MCF 10A (cell line): ENCODE measurements at regions not wholly inside any gene's neighbourhood (a gene's known extent, or its start where the extent isn't known, plus 50 kb on each side); places are given as distances from the start of the nearest gene placed in this dataset.

ENCODE experiments used
- BruUV-seq: library from RNA; stranded (reverse); fragments of 400-500 nt; replicated peaks from 2 replicates; lab custom pipeline; 2021; lab: Mats Ljungman, UMichigan
- CTCF ChIA-PET: fragments of 300-600 bp; sonication (Branson Sonifier 250); formaldehyde crosslinking; extraction: SDS; loops from one replicate; lab custom pipeline; 2021; ENCODE audit warnings: antibody characterized with exemption, inconsistent platforms; lab: Yijun Ruan, JAX
- POLR2A ChIA-PET: fragments of 300-600, 350-650 bp; sonication (Branson Sonifier 250); formaldehyde crosslinking; extraction: SDS; loops from one replicate; lab custom pipeline; 2020; ENCODE audit warnings: antibody characterized with exemption, inconsistent platforms; lab: Yijun Ruan, JAX
- DNase-seq: peaks from one replicate; pipeline ENCODE4 v3.0.0-alpha.2; 2018; ENCODE audit not compliant: unreplicated experiment
- H3K27ac Mint-ChIP-seq: one replicate; pipeline ENCODE4 v1.8.0; 2022; ENCODE audit warnings: mild to moderate bottlenecking, low read depth, mixed read lengths; ENCODE audit not compliant: unreplicated experiment
- H3K27me3 Mint-ChIP-seq: one replicate; pipeline ENCODE4 v1.8.0; 2022; ENCODE audit warnings: mixed read lengths; ENCODE audit not compliant: insufficient read depth, unreplicated experiment
- H3K36me3 Mint-ChIP-seq: one replicate; pipeline ENCODE4 v1.8.0; 2022; ENCODE audit warnings: mild to moderate bottlenecking, moderate library complexity, mixed read lengths; ENCODE audit not compliant: insufficient read depth, unreplicated experiment
- H3K4me1 Mint-ChIP-seq: one replicate; pipeline ENCODE4 v1.8.0; 2022; ENCODE audit warnings: mixed read lengths; ENCODE audit not compliant: insufficient read depth, unreplicated experiment
- H3K4me3 Mint-ChIP-seq: one replicate; pipeline ENCODE4 v1.8.0; 2022; ENCODE audit warnings: mild to moderate bottlenecking, moderate library complexity, mixed read lengths; ENCODE audit not compliant: unreplicated experiment
- H3K9me3 Mint-ChIP-seq: one replicate; pipeline ENCODE4 v1.8.0; 2022; ENCODE audit warnings: mixed read lengths; ENCODE audit not compliant: unreplicated experiment
- CTCF ChIP-seq: fragments of 200-600 bp; IDR thresholded peaks from one replicate; pipeline ENCODE4 v1.8.0; 2022; ENCODE audit warnings: antibody characterized with exemption, mild to moderate bottlenecking; ENCODE audit not compliant: unreplicated experiment
- intact Hi-C: fragments of 100-400 bp; cut with micrococcal nuclease; formaldehyde crosslinking; loops from 2 replicates; pipeline ENCODE4 v1.14.1; 2022

GRCh38 chr3:132785292-132785691 is 63.1 kb upstream of the NPHP3 start:
- Mint-ChIP-seq H3K27me3 (no peaks in the 10 kb centered on the region), H3K4me3 (no peak overlapping the region), H3K4me1 (peaks cover 33% of the 10 kb centered on the region), H3K27ac (no peak overlapping the region), H3K36me3 (no peaks in the 10 kb centered on the region), H3K9me3 (no peaks in the 10 kb centered on the region)
- no peak for DNase-seq
- ChIA-PET CTCF (no interaction called here), POLR2A (no interaction called here)
- no peak for TF ChIP-seq CTCF
- intact Hi-C loops = no loop called here
- BruUV-seq = no TSS peak

DNA sequence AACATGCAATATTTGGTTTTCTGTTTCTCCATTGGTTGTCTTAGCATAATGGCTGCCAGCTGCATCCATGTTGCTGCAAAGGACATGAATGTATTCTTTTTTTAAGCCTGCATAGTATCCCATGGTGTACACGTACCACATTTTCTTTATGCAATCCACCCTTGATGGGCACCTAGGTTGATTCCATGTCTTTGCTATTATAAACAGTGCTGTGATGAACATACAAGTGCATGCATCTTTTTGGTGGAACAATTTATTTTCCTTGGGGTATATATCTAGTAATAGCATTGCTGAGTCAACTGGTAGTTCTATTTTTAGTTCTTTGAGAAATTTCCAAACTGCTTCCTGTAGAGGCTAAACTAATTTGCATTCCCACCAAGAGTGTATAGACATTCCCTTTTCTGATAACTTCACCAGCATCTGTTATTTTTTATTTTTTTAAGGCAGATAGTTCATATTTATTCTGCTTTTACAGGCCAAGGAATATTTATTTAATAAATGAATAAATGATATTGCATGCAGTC is 62.4 kb upstream of the NPHP3 start:
- H3K27me3 Mint-ChIP-seq = no peaks in the 10 kb centered on the region

DNA sequence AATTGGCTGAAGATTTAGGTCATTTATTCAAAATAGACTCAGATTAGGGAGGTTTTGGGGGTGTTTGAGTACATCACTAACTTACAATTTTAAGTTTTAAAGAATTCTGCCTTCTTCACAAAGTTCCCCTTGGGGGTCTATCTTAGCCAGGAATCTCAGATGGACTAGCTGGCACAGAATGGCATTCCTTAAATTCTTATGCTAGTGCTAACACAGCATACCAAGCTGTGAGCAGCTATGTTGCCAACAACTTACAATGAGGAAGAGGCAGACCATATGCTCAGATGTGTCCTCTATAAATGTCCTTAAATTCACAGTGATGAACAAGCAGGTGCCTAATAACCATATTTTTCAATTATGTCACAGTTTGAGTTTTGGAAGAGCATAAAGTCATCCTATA is 60.9 kb upstream of the NPHP3 start:
- BruUV-seq = no TSS peak
- no peak overlapping the region for H3K27ac Mint-ChIP-seq
- H3K4me1 Mint-ChIP-seq = peaks cover 28% of the 10 kb centered on the region
- H3K9me3 Mint-ChIP-seq = no peaks in the 10 kb centered on the region
- H3K36me3 Mint-ChIP-seq = no peaks in the 10 kb centered on the region
- no peaks in the 10 kb centered on the region for H3K27me3 Mint-ChIP-seq
- no peak for DNase-seq
- ChIA-PET POLR2A (no interaction called here), CTCF (no interaction called here)
- no peak for TF ChIP-seq CTCF
- no peak overlapping the region for H3K4me3 Mint-ChIP-seq
- intact Hi-C loops = no loop called here

More for the DNA sequence above, 62.4 kb upstream of the NPHP3 start:
- no peak for TF ChIP-seq CTCF
- Mint-ChIP-seq H3K4me1 (peaks cover 33% of the 10 kb centered on the region), H3K27ac (no peak overlapping the region), H3K4me3 (no peak overlapping the region), H3K9me3 (no peaks in the 10 kb centered on the region), H3K36me3 (no peaks in the 10 kb centered on the region)
- BruUV-seq = no TSS peak
- intact Hi-C loops = no loop called here
- ChIA-PET CTCF (no interaction called here), POLR2A (no interaction called here)
- DNase-seq = no peak

- Mint-ChIP-seq H3K9me3 (no peaks in the 10 kb centered on the region), H3K4me3 (no peak overlapping the region), H3K36me3 (no peaks in the 10 kb centered on the region), H3K4me1 (peaks cover 20% of the 10 kb centered on the region), H3K27me3 (no peaks in the 10 kb centered on the region), H3K27ac (no peak overlapping the region)
- POLR2A ChIA-PET = no interaction called here
- no peak for DNase-seq
- intact Hi-C loops = no loop called here
- TF ChIP-seq CTCF = no peak
- CTCF ChIA-PET = interaction anchor here (0.6 to 0.7 kb wide), 3 partner anchors 564 to 1092 kb away, joined by 3 read pairs; no protein-coding TSS in a partner anchor
- no TSS peak for BruUV-seq
Measured at GRCh38 chr3:132781922-132782321, 59.7 kb upstream of the NPHP3 start.
